ENCODE measurements at regions not wholly inside any gene's neighbourhood (a gene's known extent, or its start where the extent isn't known, plus 50 kb on each side); places are given as distances from the start of the nearest gene placed in this dataset.

GRCh38 chr21:16492892-16493291 is 763.1 kb downstream of the USP25 start:
- no peak for DNase-seq (ENCODE audit: low spot score)

- no peak for DNase-seq (ENCODE audit: low spot score)
These were observed 766.8 kb downstream of the USP25 start for GRCh38 chr21:16496609-16497008.

- DNase-seq (ENCODE audit: low spot score): no peak
These were observed 770.5 kb downstream of the USP25 start for GRCh38 chr21:16500271-16500670.

GRCh38 chr21:16502273-16502672 is 772.5 kb downstream of the USP25 start:
- no peak for DNase-seq (ENCODE audit: low spot score)

- no peak for DNase-seq (ENCODE audit: low spot score)
These were observed 773.1 kb downstream of the USP25 start for GRCh38 chr21:16502897-16503296.

- no peak for DNase-seq (ENCODE audit: low spot score)
These were observed 774.5 kb downstream of the USP25 start for GRCh38 chr21:16504281-16504680.

- DNase-seq (ENCODE audit: low spot score): no peak
These were observed 775.0 kb downstream of the USP25 start for GRCh38 chr21:16504766-16505165.

GRCh38 chr21:16509476-16509875 is 779.7 kb downstream of the USP25 start:
- DNase-seq (ENCODE audit: low spot score): no peak

- DNase-seq (ENCODE audit: low spot score): no peak
These were observed 784.5 kb downstream of the USP25 start for GRCh38 chr21:16514316-16514715.

GRCh38 chr21:16517383-16517782 is 787.6 kb downstream of the USP25 start:
- DNase-seq (ENCODE audit: low spot score): no peak

- DNase-seq (ENCODE audit: low spot score): no peak
These were observed 789.3 kb downstream of the USP25 start for GRCh38 chr21:16519036-16519435.

GRCh38 chr21:16519644-16520043 is 789.9 kb downstream of the USP25 start:
- DNase-seq (ENCODE audit: low spot score): no peak

GRCh38 chr21:16522548-16522947 is 792.8 kb downstream of the USP25 start:
- no peak for DNase-seq (ENCODE audit: low spot score)

- no peak for DNase-seq (ENCODE audit: low spot score)
These were observed 800.9 kb downstream of the USP25 start for GRCh38 chr21:16530656-16531055.

- no peak for DNase-seq (ENCODE audit: low spot score)
These were observed 803.1 kb downstream of the USP25 start for GRCh38 chr21:16532840-16533239.

- DNase-seq (ENCODE audit: low spot score): no peak
These were observed 804.1 kb downstream of the USP25 start for GRCh38 chr21:16533692-16534407.

- no peak for DNase-seq (ENCODE audit: low spot score)
These were observed 804.8 kb downstream of the USP25 start for GRCh38 chr21:16534408-16535101.

- DNase-seq (ENCODE audit: low spot score): no peak
These were observed 805.3 kb downstream of the USP25 start for GRCh38 chr21:16535102-16535422.

GRCh38 chr21:16535626-16536025 is 805.8 kb downstream of the USP25 start:
- no peak for DNase-seq (ENCODE audit: low spot score)

- DNase-seq (ENCODE audit: low spot score): no peak
These were observed 806.4 kb downstream of the USP25 start for GRCh38 chr21:16536140-16536539.

GRCh38 chr21:16536643-16537434 is 807.1 kb downstream of the USP25 start:
- no peak for DNase-seq (ENCODE audit: low spot score)

GRCh38 chr21:16537501-16537900 is 807.7 kb downstream of the USP25 start:
- no peak for DNase-seq (ENCODE audit: low spot score)

GRCh38 chr21:16538405-16538804 is 808.6 kb downstream of the USP25 start:
- no peak for DNase-seq (ENCODE audit: low spot score)
